ENCODE measurements at regions not wholly inside any gene's neighbourhood (a gene's known extent, or its start where the extent isn't known, plus 50 kb on each side); places are given as distances from the start of the nearest gene placed in this dataset.

DNA sequence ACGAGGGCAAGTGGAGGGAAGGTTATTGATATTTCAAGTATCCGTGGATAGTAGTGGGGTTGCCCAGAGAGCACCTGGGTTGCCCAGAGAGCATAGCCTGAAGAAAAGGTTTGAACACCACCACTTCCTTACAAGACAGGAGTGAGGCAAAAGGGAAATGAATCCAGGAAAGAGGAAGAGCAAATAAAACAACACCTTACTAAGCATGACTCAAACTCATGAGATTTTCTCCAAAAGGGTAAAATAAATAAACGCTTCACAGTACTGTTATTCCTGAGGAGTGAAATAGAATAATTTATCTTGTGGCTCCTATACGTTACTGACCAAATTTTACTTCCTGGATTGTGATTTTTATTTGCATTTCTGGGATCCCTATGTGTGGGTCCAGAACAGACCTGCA, 65.2 kb upstream of the PTPRD start:
- H2BK5ac ChIP-seq (ENCODE audit: low read depth, low read length, poor library complexity, severe bottlenecking) = no peak overlapping the region
- no peak overlapping the region for H3K18ac ChIP-seq (ENCODE audit: low read depth, low read length)
- H3K4me1 ChIP-seq (ENCODE audit: control insufficient read depth, insufficient read depth, low read length) = no peaks in the 10 kb centered on the region
- no peak overlapping the region for H4K8ac ChIP-seq (ENCODE audit: low read depth in 2 of 2, low read length in 2 of 2)
- BruUV-seq (replicated peaks) = no TSS peak
- H3K14ac ChIP-seq (replicated peaks; ENCODE audit: low read depth, low read length) = no peak overlapping the region
- peaks cover 12% of the 10 kb centered on the region for H3K9me3 ChIP-seq (ENCODE audit: control insufficient read depth, insufficient read depth, low read length)
- no peak overlapping the region for H3K4me3 ChIP-seq (ENCODE audit: insufficient read depth, low read depth, low read length)
- no peak overlapping the region for H4K5ac ChIP-seq (ENCODE audit: low read depth, low read length)
- intact Hi-C loops (cut with micrococcal nuclease) (no loop called here), in situ Hi-C loops (cut with MboI; ENCODE audit: low sequenced_read_pairs) (no loop called here), dilution Hi-C loops (cut with HindIII; ENCODE audit: low sequenced_read_pairs, unreplicated experiment) (no loop called here)
- POLR2A ChIA-PET (ENCODE audit: unreplicated experiment) = no interaction called here
- no peak overlapping the region for H2AK5ac ChIP-seq (ENCODE audit: low read depth, low read length)
- H4K20me1 ChIP-seq (ENCODE audit: insufficient read depth, low read length) = no peaks in the 10 kb centered on the region
- CTCF ChIA-PET = no interaction called here
- no peak overlapping the region for H3K9ac ChIP-seq (ENCODE audit: low read depth, low read length)
- no peak overlapping the region for H3K27ac ChIP-seq (ENCODE audit: insufficient read depth, low read length)
- ATAC-seq (ENCODE audit: low read depth) (no peak), DNase-seq (no peak)
- no peak overlapping the region for H2AFZ ChIP-seq (replicated peaks; ENCODE audit: low read length, poor library complexity)
- H3K23ac ChIP-seq (ENCODE audit: low read depth, low read length) = no peak overlapping the region
- no peak overlapping the region for H3K4me2 ChIP-seq (ENCODE audit: low read depth, low read length)
- H2BK15ac ChIP-seq (ENCODE audit: low read depth, low read length) = no peak overlapping the region
- no peak overlapping the region for H3K4ac ChIP-seq (ENCODE audit: low read depth, low read length)
- H2AK9ac ChIP-seq (replicated peaks; ENCODE audit: low read depth, low read length, poor library complexity) = no peak overlapping the region
- H2BK120ac ChIP-seq (ENCODE audit: low read depth, low read length) = no peak overlapping the region
- no peaks in the 10 kb centered on the region for H3K9me1 ChIP-seq (ENCODE audit: insufficient read depth, low read length)
- no peaks in the 10 kb centered on the region for H3K27me3 ChIP-seq (ENCODE audit: control insufficient read depth, insufficient read depth, low read length)
- no CpG with 5 or more reads among the region's 4 CpGs for WGBS, 2 experiments (ENCODE audit: extremely low coverage in 2 of 2, insufficient read length in 1 of 2)
- TF ChIP-seq, protein P1, sequence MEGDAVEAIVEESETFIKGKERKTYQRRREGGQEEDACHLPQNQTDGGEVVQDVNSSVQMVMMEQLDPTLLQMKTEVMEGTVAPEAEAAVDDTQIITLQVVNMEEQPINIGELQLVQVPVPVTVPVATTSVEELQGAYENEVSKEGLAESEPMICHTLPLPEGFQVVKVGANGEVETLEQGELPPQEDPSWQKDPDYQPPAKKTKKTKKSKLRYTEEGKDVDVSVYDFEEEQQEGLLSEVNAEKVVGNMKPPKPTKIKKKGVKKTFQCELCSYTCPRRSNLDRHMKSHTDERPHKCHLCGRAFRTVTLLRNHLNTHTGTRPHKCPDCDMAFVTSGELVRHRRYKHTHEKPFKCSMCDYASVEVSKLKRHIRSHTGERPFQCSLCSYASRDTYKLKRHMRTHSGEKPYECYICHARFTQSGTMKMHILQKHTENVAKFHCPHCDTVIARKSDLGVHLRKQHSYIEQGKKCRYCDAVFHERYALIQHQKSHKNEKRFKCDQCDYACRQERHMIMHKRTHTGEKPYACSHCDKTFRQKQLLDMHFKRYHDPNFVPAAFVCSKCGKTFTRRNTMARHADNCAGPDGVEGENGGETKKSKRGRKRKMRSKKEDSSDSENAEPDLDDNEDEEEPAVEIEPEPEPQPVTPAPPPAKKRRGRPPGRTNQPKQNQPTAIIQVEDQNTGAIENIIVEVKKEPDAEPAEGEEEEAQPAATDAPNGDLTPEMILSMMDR (conservative IDR thresholded peaks at IDR 0.05; ENCODE audit: low read depth, low read length) = no peak
- TF ChIP-seq SMC3 (IDR thresholded peaks at IDR 0.05; ENCODE audit: low read depth, low read length) (no peak), MXI1 (IDR thresholded peaks at IDR 0.05; ENCODE audit: borderline replicate concordance, low read depth, low read length) (no peak), RFX5 (IDR thresholded peaks at IDR 0.05; ENCODE audit: low read depth, low read length) (no peak), POLR2A (IDR thresholded peaks at IDR 0.05; ENCODE audit: low read depth, low read length) (no peak), MAZ (IDR thresholded peaks at IDR 0.05; ENCODE audit: borderline replicate concordance, low read depth, low read length) (no peak), RAD21 (IDR thresholded peaks at IDR 0.05; ENCODE audit: low read length) (no peak), FOS (IDR thresholded peaks at IDR 0.05; ENCODE audit: low read depth, low read length) (no peak), ELK1 (IDR thresholded peaks at IDR 0.05; ENCODE audit: borderline replicate concordance, low read depth, low read length) (no peak), USF2 (IDR thresholded peaks at IDR 0.05; ENCODE audit: low read depth, low read length) (no peak), NFE2L2 (IDR thresholded peaks at IDR 0.05; ENCODE audit: low read depth, low read length) (no peak), MAFK (IDR thresholded peaks at IDR 0.05; ENCODE audit: low read depth, low read length) (no peak), CEBPB (IDR thresholded peaks at IDR 0.05; ENCODE audit: low read depth, low read length) (no peak), CHD1 (IDR thresholded peaks at IDR 0.05; ENCODE audit: low read depth, low read length) (no peak), RCOR1 (IDR thresholded peaks at IDR 0.05; ENCODE audit: insufficient replicate concordance, low read length) (no peak), BHLHE40 (IDR thresholded peaks at IDR 0.05; ENCODE audit: low read depth, low read length) (no peak)
- no peaks in the 10 kb centered on the region for H3K36me3 ChIP-seq (ENCODE audit: control insufficient read depth, insufficient read depth, low read length)
- no peak overlapping the region for H4K91ac ChIP-seq (ENCODE audit: insufficient read depth, low read depth, low read length)
- H2BK20ac ChIP-seq (ENCODE audit: low read depth, low read length) = no peak overlapping the region
- H3K79me1 ChIP-seq (ENCODE audit: low read depth in 1 of 2, low read length in 2 of 2) = no peaks in the 10 kb centered on the region
- no peak overlapping the region for H3K56ac ChIP-seq (ENCODE audit: extremely low read depth, insufficient read depth, low read length)

All from IMR-90 (cell line).